H1 (cell line): ENCODE measurements at regions not wholly inside any gene's neighbourhood (a gene's known extent, or its start where the extent isn't known, plus 50 kb on each side); places are given as distances from the start of the nearest gene placed in this dataset.

Experiments
- EZH2 ChIP-seq: fragments of 200-600 bp; sonication (generic); IDR thresholded peaks from 2 replicates; pipeline ENCODE4 v1.7.1; 2012; ENCODE audit warnings: low read depth, mild to moderate bottlenecking, moderate library complexity, low read length, inconsistent platforms; ENCODE audit not compliant: severe bottlenecking
- MAFK ChIP-seq: IDR thresholded peaks from 2 replicates; pipeline ENCODE4 v1.6.1; 2012; ENCODE audit warnings: low read depth, mild to moderate bottlenecking, improper control_type of control experiment, low read length
- RFX5 ChIP-seq: IDR thresholded peaks from 2 replicates; pipeline ENCODE4 v1.6.1; 2011; ENCODE audit warnings: low read depth, low read length, improper control_type of control experiment, borderline replicate concordance
- SP1 ChIP-seq: IDR thresholded peaks from 2 replicates; pipeline ENCODE4 v1.6.1; 2011; ENCODE audit warnings: low read depth, low read length
- TAF1 ChIP-seq: IDR thresholded peaks from 2 replicates; pipeline ENCODE4 v1.6.1; 2011; ENCODE audit warnings: mild to moderate bottlenecking, low read depth, low read length

GRCh38 chr7:128162666-128163065 is 78.4 kb upstream of the LEP start (continued):
- TF ChIP-seq MAFK = no peak
- no peak for TF ChIP-seq TAF1
- TF ChIP-seq SP1 = no peak
- TF ChIP-seq RFX5 = no peak
- no peak for TF ChIP-seq EZH2
